Stimulated activated CD8-positive, alpha-beta memory T cell treated with anti-CD3 and anti-CD28 coated beads, Interleukin-7, amount 100 ng/mL, for 24 hours (primary cell): ENCODE measurements at regions not wholly inside any gene's neighbourhood (a gene's known extent, or its start where the extent isn't known, plus 50 kb on each side); places are given as distances from the start of the nearest gene placed in this dataset.

Experiments
- DNase-seq: peaks from one replicate; pipeline ENCODE4 v3.0.0-alpha.2; 2020; ENCODE audit warnings: low read depth

- no peak for DNase-seq
Measured at GRCh38 chr20:57804470-57805250, 94.8 kb upstream of the PMEPA1 start.

- no peak for DNase-seq
Measured at GRCh38 chr20:57803508-57804005, 93.7 kb upstream of the PMEPA1 start.

GRCh38 chr20:57802765-57803507 is 93.1 kb upstream of the PMEPA1 start:
- DNase-seq, result no peak

GRCh38 chr20:57801581-57801980 is 91.8 kb upstream of the PMEPA1 start:
- DNase-seq, result no peak

GRCh38 chr20:57800791-57801430 is 91.1 kb upstream of the PMEPA1 start:
- no peak for DNase-seq

GRCh38 chr20:57797401-57797800 is 87.6 kb upstream of the PMEPA1 start:
- DNase-seq, result no peak

- DNase-seq, result no peak
Measured at GRCh38 chr20:57795977-57796560, 86.3 kb upstream of the PMEPA1 start.

- no peak for DNase-seq
Measured at GRCh38 chr20:57795342-57795697, 85.5 kb upstream of the PMEPA1 start.

GRCh38 chr20:57794600-57795341 is 85.0 kb upstream of the PMEPA1 start:
- no peak for DNase-seq

- no peak for DNase-seq
Measured at GRCh38 chr20:57794036-57794435, 84.2 kb upstream of the PMEPA1 start.

- DNase-seq, result no peak
Measured at GRCh38 chr20:57793421-57793820, 83.6 kb upstream of the PMEPA1 start.

- no peak for DNase-seq
Measured at GRCh38 chr20:57792386-57793080, 82.7 kb upstream of the PMEPA1 start.

- DNase-seq, result no peak
Measured at GRCh38 chr20:57791966-57792365, 82.2 kb upstream of the PMEPA1 start.

GRCh38 chr20:57791178-57791962 is 81.6 kb upstream of the PMEPA1 start:
- no peak for DNase-seq

GRCh38 chr20:57790176-57790575 is 80.4 kb upstream of the PMEPA1 start:
- no peak for DNase-seq

GRCh38 chr20:57788936-57789613 is 79.3 kb upstream of the PMEPA1 start:
- no peak for DNase-seq

- no peak for DNase-seq
Measured at GRCh38 chr20:57787990-57788781, 78.4 kb upstream of the PMEPA1 start.

- DNase-seq, result no peak
Measured at GRCh38 chr20:57787151-57787989, 77.6 kb upstream of the PMEPA1 start.
